Adrenal gland (tissue), 9 donors: ENCODE measurements at regions not wholly inside any gene's neighbourhood (a gene's known extent, or its start where the extent isn't known, plus 50 kb on each side); places are given as distances from the start of the nearest gene placed in this dataset.
"Not testable (repeated sequence)": the region's sequence is repeated elsewhere in the genome, so short reads cannot be mapped to it uniquely, and the experiment has no call there.

Experiments
- DNase-seq, 7 donors: peaks; one replicate each; pipeline ENCODE4 v3.0.0-alpha.2; 2019 to 2020
- H3K27ac ChIP-seq, 5 donors: fragments of 200-600 bp; sonication (generic) in 4 of 5; 1 replicate in 3 of 5; 2 replicates in 2 of 5; pipeline versions ENCODE4 v1.5.1 to v1.8.0; 2016 to 2020; ENCODE audit warnings: mild to moderate bottlenecking in 1 of 5
- H3K27me3 ChIP-seq: fragments of 200-600 bp; 2 replicates; pipeline ENCODE4 v1.8.0; 2021
- H3K36me3 ChIP-seq, 2 donors: fragments of 200-600 bp; replicated peaks in 1 of 2; 1 replicate in 1 of 2; 2 replicates in 1 of 2; pipeline versions ENCODE4 v1.5.1 to v1.8.0; 2018 to 2022
- H3K4me1 ChIP-seq, 2 donors: fragments of 200-600 bp; replicated peaks in 1 of 2; 1 replicate in 1 of 2; 2 replicates in 1 of 2; pipeline versions ENCODE4 v1.5.1 to v1.8.0; 2018 to 2021
- H3K4me3 ChIP-seq, 4 donors: fragments of 200-600 bp; sonication (generic) in 3 of 4; one replicate each; pipeline ENCODE4 v1.5.1; 2016 to 2018
- H3K9me3 ChIP-seq, 3 donors: fragments of 200-600 bp; sonication (generic) in 1 of 3; replicated peaks in 1 of 3; 1 replicate in 2 of 3; 2 replicates in 1 of 3; pipeline versions ENCODE4 v1.5.1 to v1.8.0; 2016 to 2021
- POLR2A ChIP-seq, 2 donors: fragments of 450-650 bp; IDR thresholded peaks; one replicate each; pipeline ENCODE4 v1.6.1; 2017; ENCODE audit warnings: antibody characterized with exemption in 2 of 2, mild to moderate bottlenecking in 2 of 2, moderate library complexity in 1 of 2
- WGBS, 4 donors: extraction: QIAGEN DNeasy Blood & Tissue Kit in 2 of 4; methylation state at CpG; one replicate each; pipeline versions ENCODE4 v1.1.5 to v1.1.7; 2013 to 2017; 5-methylcytosine and 5-hydroxymethylcytosine counted together
- intact Hi-C, 2 donors: fragments of 100-400 bp; cut with DNase I; formaldehyde crosslinking; loops; one replicate each; pipeline versions ENCODE4 v1.14.1 to v1.15.0; 2022 to 2023
- TF ChIP-seq, protein P1 (sequence below), 6 experiments: fragments of 450-650 bp in 4 of 6; fragments of 200-600 bp in 2 of 6; sonication (generic) in 1 of 6; IDR thresholded peaks; 1 replicate in 5 of 6; 2 replicates in 1 of 6; pipeline versions ENCODE4 v1.5.1 to v1.8.0; 2016 to 2021; ENCODE audit warnings: antibody characterized with exemption in 6 of 6, mild to moderate bottlenecking in 2 of 6, moderate library complexity in 1 of 6
- donor health status: healthy with polysubstance abuse.
- donor health status: Bipolar disorder and iron deficiency.
- donor health status: DM: yes; HTN: yes; CAD: no.
- donor health status: DM: no; HTN: no; CAD: no.
- donor health status: DM: no; HTN: no; CAD: no.

GRCh38 chr18:10252952-10253705 lies 201.3 kb upstream of the APCDD1 start:
- WGBS, 4 donors, result 71 to 77% (median 72%) methylated on average over 5 of the region's 5 CpGs
- Histone ChIP-seq H3K4me3 (no peak overlapping the region), H3K27me3 (no peaks in the 10 kb centered on the region), H3K9me3 (no peaks in the 10 kb centered on the region), H3K4me1 (no peaks in the 10 kb centered on the region), H3K27ac (no peak overlapping the region), H3K36me3 (no peaks in the 10 kb centered on the region)
- no peak for TF ChIP-seq POLR2A (IDR thresholded peaks at IDR 0.05)
- TF ChIP-seq, protein P1, sequence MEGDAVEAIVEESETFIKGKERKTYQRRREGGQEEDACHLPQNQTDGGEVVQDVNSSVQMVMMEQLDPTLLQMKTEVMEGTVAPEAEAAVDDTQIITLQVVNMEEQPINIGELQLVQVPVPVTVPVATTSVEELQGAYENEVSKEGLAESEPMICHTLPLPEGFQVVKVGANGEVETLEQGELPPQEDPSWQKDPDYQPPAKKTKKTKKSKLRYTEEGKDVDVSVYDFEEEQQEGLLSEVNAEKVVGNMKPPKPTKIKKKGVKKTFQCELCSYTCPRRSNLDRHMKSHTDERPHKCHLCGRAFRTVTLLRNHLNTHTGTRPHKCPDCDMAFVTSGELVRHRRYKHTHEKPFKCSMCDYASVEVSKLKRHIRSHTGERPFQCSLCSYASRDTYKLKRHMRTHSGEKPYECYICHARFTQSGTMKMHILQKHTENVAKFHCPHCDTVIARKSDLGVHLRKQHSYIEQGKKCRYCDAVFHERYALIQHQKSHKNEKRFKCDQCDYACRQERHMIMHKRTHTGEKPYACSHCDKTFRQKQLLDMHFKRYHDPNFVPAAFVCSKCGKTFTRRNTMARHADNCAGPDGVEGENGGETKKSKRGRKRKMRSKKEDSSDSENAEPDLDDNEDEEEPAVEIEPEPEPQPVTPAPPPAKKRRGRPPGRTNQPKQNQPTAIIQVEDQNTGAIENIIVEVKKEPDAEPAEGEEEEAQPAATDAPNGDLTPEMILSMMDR (IDR thresholded peaks at IDR 0.05), result no peak
- intact Hi-C loops, result no loop called here
- DNase-seq, result no peak

DNA sequence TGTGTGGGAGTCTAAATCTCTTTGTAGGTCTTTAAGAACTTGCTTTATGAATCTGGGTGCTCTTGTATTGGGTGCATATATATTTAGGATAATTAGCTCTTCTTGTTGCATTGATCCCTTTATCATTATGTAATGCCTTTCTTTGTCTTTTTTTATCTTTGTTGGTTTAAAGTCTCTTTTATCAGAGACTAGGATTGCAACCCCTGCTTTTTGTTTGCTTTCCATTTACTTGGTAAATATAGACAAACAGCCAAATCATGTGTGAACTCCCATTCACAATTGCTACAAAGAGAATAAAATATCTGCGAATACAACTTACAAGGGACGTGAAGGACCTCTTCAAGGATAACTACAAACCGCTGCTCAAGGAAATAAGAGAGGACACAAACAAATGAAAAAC lies 198.2 kb upstream of the APCDD1 start:
- 67 to 71% (median 69%) methylated on average over 3 of the region's 3 CpGs for WGBS, 4 donors
- H3K4me3 ChIP-seq, H3K27ac ChIP-seq, H3K36me3 ChIP-seq, DNase-seq, H3K4me1 ChIP-seq, intact Hi-C loops, H3K9me3 ChIP-seq, H3K27me3 ChIP-seq: not testable (repeated sequence)

DNA sequence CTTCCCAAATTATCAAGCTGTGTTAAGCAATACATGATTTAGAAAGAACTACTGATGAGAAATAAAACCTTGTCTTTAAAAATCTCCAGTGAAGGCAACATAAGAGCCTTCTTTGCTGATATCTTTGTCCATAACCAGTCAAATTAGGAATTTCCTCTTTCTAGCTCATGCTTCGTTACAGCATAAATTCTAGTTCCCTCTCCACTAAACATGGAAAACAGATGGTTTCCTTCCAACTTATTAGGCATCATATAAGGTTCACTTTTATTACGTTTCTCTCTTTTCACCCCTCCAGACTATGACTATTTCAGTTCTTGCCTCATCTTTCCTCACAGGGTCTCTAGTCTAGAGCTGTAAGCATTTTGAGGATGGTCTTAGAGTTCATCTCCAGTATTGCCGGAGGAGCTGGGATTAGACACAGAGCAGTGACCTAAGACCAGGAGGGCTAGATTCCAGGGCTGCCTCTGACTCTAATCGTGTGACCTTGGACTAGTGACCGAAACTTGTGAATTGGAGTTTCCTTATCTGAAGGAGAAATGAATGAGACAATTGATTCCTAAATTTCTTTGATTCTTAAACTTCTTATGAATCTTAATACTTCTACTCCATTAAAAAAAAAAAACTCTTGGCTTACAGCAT lies 195.5 kb upstream of the APCDD1 start:
- Histone ChIP-seq H3K36me3 (no peaks in the 10 kb centered on the region), H3K4me1 (no peaks in the 10 kb centered on the region), H3K9me3 (no peaks in the 10 kb centered on the region), H3K27ac (peak overlapping the region in 1 of 5 donors; percentile 18), H3K27me3 (no peaks in the 10 kb centered on the region), H3K4me3 (no peak overlapping the region)
- 44 to 48% (median 46%) methylated on average over 5 of the region's 5 CpGs for WGBS, 4 donors
- intact Hi-C loops, result no loop called here
- peak in 1 of 7 donors; percentile 35 for DNase-seq
- TF ChIP-seq, protein P1 (IDR thresholded peaks at IDR 0.05), result no peak
- TF ChIP-seq POLR2A (IDR thresholded peaks at IDR 0.05), result no peak

DNA sequence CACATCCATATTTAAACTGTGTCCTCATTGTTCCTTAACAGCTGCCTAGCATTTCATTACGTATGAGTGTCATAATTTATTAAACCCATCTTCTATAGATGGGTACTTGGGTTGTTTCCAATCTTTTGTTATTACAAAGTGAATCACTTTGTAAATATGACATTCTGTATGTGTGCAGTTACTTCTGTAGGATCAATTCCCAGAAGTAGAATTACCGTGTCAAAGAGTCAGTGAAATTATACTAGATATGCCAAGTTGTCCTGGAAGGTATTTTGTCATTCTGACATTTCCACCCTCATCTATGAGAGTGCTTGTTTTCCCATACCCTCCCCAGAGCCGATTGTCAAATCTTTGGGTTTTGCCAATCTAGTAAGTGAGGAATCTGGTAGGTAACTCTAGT lies 194.5 kb upstream of the APCDD1 start:
- DNase-seq, result no peak
- TF ChIP-seq, protein P1 (IDR thresholded peaks at IDR 0.05), result no peak
- no peak for TF ChIP-seq POLR2A (IDR thresholded peaks at IDR 0.05)
- intact Hi-C loops, result no loop called here
- Histone ChIP-seq H3K4me3 (no peak overlapping the region), H3K27me3 (no peaks in the 10 kb centered on the region), H3K27ac (no peak overlapping the region), H3K9me3 (no peaks in the 10 kb centered on the region), H3K4me1 (no peaks in the 10 kb centered on the region), H3K36me3 (no peaks in the 10 kb centered on the region)
- 62 to 80% (median 69%) methylated on average over 3 of the region's 3 CpGs for WGBS, 4 donors
